ENCODE measurements at regions not wholly inside any gene's neighbourhood (a gene's known extent, or its start where the extent isn't known, plus 50 kb on each side); places are given as distances from the start of the nearest gene placed in this dataset.

DNA sequence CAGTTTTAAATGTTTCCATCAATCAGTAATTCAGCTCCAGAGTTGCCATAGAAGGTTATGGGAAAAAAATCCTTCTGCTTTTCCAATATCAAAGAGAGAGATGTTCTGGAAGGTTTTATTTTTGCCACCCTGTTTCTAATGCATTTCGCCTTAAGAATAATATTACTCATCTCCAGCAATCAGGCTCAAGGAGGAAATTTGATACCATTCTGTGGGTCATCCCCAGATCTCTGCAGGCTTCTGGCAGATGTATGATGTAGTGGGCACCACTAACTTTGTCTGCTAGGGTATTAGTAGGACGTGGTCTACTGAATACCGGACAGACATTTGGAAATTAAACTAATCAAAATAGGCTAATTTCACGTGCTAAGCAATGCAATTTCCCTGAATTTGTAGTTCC, 645.4 kb upstream of the TENM3 start:
- TF ChIP-seq POLR2A (IDR thresholded peaks at IDR 0.05) = no peak
- no peak for TF ChIP-seq CTCF (IDR thresholded peaks at IDR 0.05)
- no peak for TF ChIP-seq POLR2AphosphoS5 (IDR thresholded peaks at IDR 0.05; ENCODE audit: insufficient read depth in 1 of 2, low read depth in 1 of 2)

Measured in vagina (tissue), 2 donors.